ENCODE measurements at regions not wholly inside any gene's neighbourhood (a gene's known extent, or its start where the extent isn't known, plus 50 kb on each side); places are given as distances from the start of the nearest gene placed in this dataset.

DNA sequence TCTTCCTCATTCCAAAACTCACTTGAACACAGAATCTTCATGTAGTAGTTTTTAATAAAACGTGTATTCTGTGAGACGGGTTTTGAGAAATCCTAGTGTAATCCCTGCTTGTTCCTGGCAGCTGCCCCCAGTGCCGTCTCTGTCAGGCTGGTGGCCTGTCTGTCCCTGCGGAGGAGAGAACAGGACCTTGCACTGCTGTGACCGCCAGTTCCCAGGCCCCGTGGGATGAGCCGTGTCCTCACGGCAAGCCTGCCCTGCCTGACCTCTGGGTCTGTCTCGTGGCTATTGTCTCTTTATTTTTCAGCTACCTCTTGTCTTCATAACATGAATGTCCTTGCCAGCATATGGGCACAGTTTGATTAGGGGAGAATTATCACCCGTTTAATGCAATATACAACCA, 535.5 kb upstream of the B3GAT1 start:
- TF ChIP-seq POLR2A (IDR thresholded peaks at IDR 0.05) (no peak), POLR2AphosphoS5 (IDR thresholded peaks at IDR 0.05) (no peak)
- TF ChIP-seq, protein P1, sequence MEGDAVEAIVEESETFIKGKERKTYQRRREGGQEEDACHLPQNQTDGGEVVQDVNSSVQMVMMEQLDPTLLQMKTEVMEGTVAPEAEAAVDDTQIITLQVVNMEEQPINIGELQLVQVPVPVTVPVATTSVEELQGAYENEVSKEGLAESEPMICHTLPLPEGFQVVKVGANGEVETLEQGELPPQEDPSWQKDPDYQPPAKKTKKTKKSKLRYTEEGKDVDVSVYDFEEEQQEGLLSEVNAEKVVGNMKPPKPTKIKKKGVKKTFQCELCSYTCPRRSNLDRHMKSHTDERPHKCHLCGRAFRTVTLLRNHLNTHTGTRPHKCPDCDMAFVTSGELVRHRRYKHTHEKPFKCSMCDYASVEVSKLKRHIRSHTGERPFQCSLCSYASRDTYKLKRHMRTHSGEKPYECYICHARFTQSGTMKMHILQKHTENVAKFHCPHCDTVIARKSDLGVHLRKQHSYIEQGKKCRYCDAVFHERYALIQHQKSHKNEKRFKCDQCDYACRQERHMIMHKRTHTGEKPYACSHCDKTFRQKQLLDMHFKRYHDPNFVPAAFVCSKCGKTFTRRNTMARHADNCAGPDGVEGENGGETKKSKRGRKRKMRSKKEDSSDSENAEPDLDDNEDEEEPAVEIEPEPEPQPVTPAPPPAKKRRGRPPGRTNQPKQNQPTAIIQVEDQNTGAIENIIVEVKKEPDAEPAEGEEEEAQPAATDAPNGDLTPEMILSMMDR (IDR thresholded peaks at IDR 0.05): no peak

All from prostate gland (tissue), 2 donors.